DND-41 (cell line): ENCODE measurements at regions not wholly inside any gene's neighbourhood (a gene's known extent, or its start where the extent isn't known, plus 50 kb on each side); places are given as distances from the start of the nearest gene placed in this dataset.

Experiments used
- ATAC-seq: fragments of 200-7000 bp; cut with Tn5 transposase; 3 replicates; pipeline ENCODE4 v1.9.1; 2021; ENCODE audit warnings: low read depth; ENCODE audit not compliant: insufficient read depth
- DNase-seq: peaks from one replicate; pipeline ENCODE4 v3.0.0-alpha.2; 2020
- H2AFZ ChIP-seq: 2 replicates; pipeline ENCODE4 v1.6.0; 2012; ENCODE audit warnings: low read depth, low read length
- H3K27ac ChIP-seq: 2 replicates; pipeline ENCODE4 v1.5.1; 2012; ENCODE audit warnings: low read length, inconsistent platforms
- H3K27me3 ChIP-seq: fragments of 200-600 bp; sonication (generic); 2 replicates; pipeline ENCODE4 v1.6.0; 2012; ENCODE audit warnings: low read length, mild to moderate bottlenecking, inconsistent platforms; ENCODE audit not compliant: insufficient read depth, poor library complexity
- H3K36me3 ChIP-seq: 2 replicates; pipeline ENCODE4 v1.5.1; 2012; ENCODE audit warnings: low read length, inconsistent platforms; ENCODE audit not compliant: insufficient read depth
- H3K4me1 ChIP-seq: 2 replicates; pipeline ENCODE4 v1.5.1; 2012; ENCODE audit warnings: mild to moderate bottlenecking, low read length; ENCODE audit not compliant: insufficient read depth
- H3K4me2 ChIP-seq: 2 replicates; pipeline ENCODE4 v1.6.0; 2012; ENCODE audit warnings: mild to moderate bottlenecking, moderate library complexity, low read length, inconsistent platforms; ENCODE audit not compliant: insufficient read depth
- H3K4me3 ChIP-seq, 2 experiments: fragments of 200-600 bp in 1 of 2; shearing (Covaris generic) in 1 of 2; 2 replicates each; pipeline ENCODE4 v1.5.1; 2012 to 2016; ENCODE audit warnings: inconsistent platforms in 2 of 2, low read length in 2 of 2, mild to moderate bottlenecking in 2 of 2, low read depth in 1 of 2, moderate library complexity in 1 of 2
- H3K79me2 ChIP-seq: 2 replicates; pipeline ENCODE4 v1.6.0; 2012; ENCODE audit warnings: low read length, inconsistent platforms; ENCODE audit not compliant: insufficient read depth
- H3K9ac ChIP-seq: 2 replicates; pipeline ENCODE4 v1.6.0; 2012; ENCODE audit warnings: low read depth, mild to moderate bottlenecking, inconsistent platforms, low read length, moderate library complexity
- H3K9me3 ChIP-seq: 2 replicates; pipeline ENCODE4 v1.5.1; 2012; ENCODE audit warnings: low read length, moderate library complexity, mild to moderate bottlenecking, inconsistent platforms; ENCODE audit not compliant: insufficient read depth, severe bottlenecking
- H4K20me1 ChIP-seq: 2 replicates; pipeline ENCODE4 v1.6.0; 2012; ENCODE audit warnings: low read length; ENCODE audit not compliant: insufficient read depth
- CTCF ChIP-seq: IDR thresholded peaks from 2 replicates; pipeline ENCODE4 v1.5.1; 2012; ENCODE audit warnings: borderline replicate concordance, low read length, moderate library complexity, mild to moderate bottlenecking; ENCODE audit not compliant: poor library complexity, severe bottlenecking; ENCODE audit errors: extremely low read depth
- EZH2 ChIP-seq: IDR thresholded peaks from 3 replicates; pipeline ENCODE4 v1.6.1; 2012; ENCODE audit warnings: borderline replicate concordance, low read depth, mild to moderate bottlenecking, moderate library complexity, low read length, inconsistent platforms; ENCODE audit not compliant: severe bottlenecking

- Histone ChIP-seq H3K9me3 (no peaks in the 10 kb centered on the region), H2AFZ (no peak overlapping the region), H3K36me3 (no peaks in the 10 kb centered on the region), H3K9ac (no peak overlapping the region), H3K4me2 (no peak overlapping the region), H4K20me1 (no peaks in the 10 kb centered on the region), H3K27ac (no peak overlapping the region), H3K79me2 (no peaks in the 10 kb centered on the region), H3K4me1 (no peaks in the 10 kb centered on the region), H3K27me3 (no peaks in the 10 kb centered on the region), H3K4me3 (no peak overlapping the region)
- TF ChIP-seq CTCF: no peak
- TF ChIP-seq EZH2: no peak
- DNase-seq: no peak
- no peak for ATAC-seq
These were observed 59.7 kb upstream of the DHX40 start for GRCh38 chr17:59505610-59506276.

GRCh38 chr17:59506894-59507726 is 58.3 kb upstream of the DHX40 start:
- TF ChIP-seq EZH2 (no peak), CTCF (no peak)
- H3K9ac ChIP-seq: no peak overlapping the region
- H3K27ac ChIP-seq: no peak overlapping the region
- H3K9me3 ChIP-seq: no peaks in the 10 kb centered on the region
- H4K20me1 ChIP-seq: no peaks in the 10 kb centered on the region
- H2AFZ ChIP-seq: no peak overlapping the region; the same call in 1 of the 2 replicates
- no peaks in the 10 kb centered on the region for H3K27me3 ChIP-seq
- no peaks in the 10 kb centered on the region for H3K36me3 ChIP-seq
- H3K4me3 ChIP-seq: no peak overlapping the region
- no peaks in the 10 kb centered on the region for H3K4me1 ChIP-seq
- DNase-seq (no peak), ATAC-seq (no peak)
- H3K79me2 ChIP-seq: no peaks in the 10 kb centered on the region
- H3K4me2 ChIP-seq: no peak overlapping the region

GRCh38 chr17:59508999-59509625 is 56.3 kb upstream of the DHX40 start:
- Histone ChIP-seq H3K4me2 (no peak overlapping the region), H3K27ac (no peak overlapping the region), H2AFZ (no peak overlapping the region), H3K9ac (no peak overlapping the region), H3K9me3 (no peaks in the 10 kb centered on the region), H3K4me3 (no peak overlapping the region), H3K4me1 (no peaks in the 10 kb centered on the region), H3K27me3 (no peaks in the 10 kb centered on the region), H3K79me2 (no peaks in the 10 kb centered on the region), H3K36me3 (no peaks in the 10 kb centered on the region), H4K20me1 (no peaks in the 10 kb centered on the region)
- TF ChIP-seq CTCF: no peak
- no peak for TF ChIP-seq EZH2
- no peak for ATAC-seq
- DNase-seq: no peak
